ENCODE measurements at regions not wholly inside any gene's neighbourhood (a gene's known extent, or its start where the extent isn't known, plus 50 kb on each side); places are given as distances from the start of the nearest gene placed in this dataset.

DNA sequence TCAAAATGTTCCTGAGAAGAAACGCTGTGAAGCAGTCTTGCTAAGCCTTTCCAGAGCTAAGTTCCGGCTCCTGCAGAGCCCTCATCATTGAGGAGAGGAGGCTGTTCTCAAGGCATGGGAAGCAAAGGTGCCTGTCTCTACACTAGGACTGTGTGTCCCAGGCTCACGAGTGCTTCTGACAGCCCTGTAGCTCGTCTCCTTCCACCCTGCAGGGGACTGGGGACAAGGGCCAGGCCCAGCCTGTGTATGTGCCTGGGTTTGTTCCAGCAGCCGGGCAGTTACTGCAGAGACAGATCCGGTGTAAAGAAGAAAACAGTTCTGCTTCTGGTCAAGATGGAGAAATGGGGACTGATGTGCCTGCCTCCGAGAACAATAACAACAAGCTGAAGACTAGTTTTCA lies 156.0 kb downstream of the ENGASE start:
- no peak for TF ChIP-seq CTCF (IDR thresholded peaks at IDR 0.05; ENCODE audit: low read length, missing control alignments)
- H3K4me3 ChIP-seq (replicated peaks; ENCODE audit: low read depth, low read length) = no peak overlapping the region
- DNase-seq (ENCODE audit: low read depth) = no peak

DNA sequence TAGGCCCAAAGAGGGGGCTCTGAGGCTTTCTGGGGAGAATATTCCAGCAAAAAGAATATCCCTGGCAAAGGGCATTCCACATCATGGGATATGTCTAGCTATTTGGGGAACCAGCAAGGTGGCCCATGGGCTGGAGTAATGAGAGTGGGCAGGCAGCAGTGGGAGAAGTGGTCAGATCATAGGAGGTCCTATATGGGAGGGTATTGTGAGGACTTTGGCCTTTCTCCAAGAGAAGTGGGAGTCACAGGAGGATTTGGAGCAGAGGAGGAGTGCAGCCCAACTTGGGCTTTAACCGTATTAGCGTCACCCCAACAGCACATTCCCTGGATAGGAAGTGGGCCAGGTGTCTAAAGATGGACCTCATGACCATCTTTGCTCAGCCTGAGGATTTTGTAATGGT lies 151.4 kb downstream of the ENGASE start:
- no peak for TF ChIP-seq CTCF (IDR thresholded peaks at IDR 0.05; ENCODE audit: low read length, missing control alignments)
- no peak for DNase-seq (ENCODE audit: low read depth)
- no peak overlapping the region for H3K4me3 ChIP-seq (replicated peaks; ENCODE audit: low read depth, low read length)

DNA sequence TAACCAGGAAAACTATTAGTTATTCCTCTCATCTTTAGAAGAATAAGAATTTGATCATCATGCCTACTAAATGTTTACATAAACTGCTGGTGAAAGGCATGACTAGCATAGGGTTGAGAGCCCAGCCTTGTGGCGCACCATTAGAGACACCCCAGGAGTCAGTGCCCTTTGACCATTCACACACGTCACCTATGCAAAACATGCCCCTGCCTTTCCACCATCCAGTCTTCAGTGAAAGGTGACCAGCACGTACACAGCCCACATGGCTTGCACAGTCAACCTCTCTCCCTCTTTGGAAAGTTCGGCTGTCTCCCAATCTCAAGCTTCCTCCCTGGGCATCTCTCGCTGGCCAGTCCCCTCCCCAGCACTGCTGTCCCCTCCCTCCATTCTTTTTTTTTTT lies 150.3 kb downstream of the ENGASE start:
- TF ChIP-seq CTCF (IDR thresholded peaks at IDR 0.05; ENCODE audit: low read length, missing control alignments) = no peak
- no peak for DNase-seq (ENCODE audit: low read depth)
- no peak overlapping the region for H3K4me3 ChIP-seq (replicated peaks; ENCODE audit: low read depth, low read length)

- H3K4me3 ChIP-seq (replicated peaks; ENCODE audit: low read depth, low read length) = no peak overlapping the region
- TF ChIP-seq CTCF (IDR thresholded peaks at IDR 0.05; ENCODE audit: low read length, missing control alignments) = no peak
- DNase-seq (ENCODE audit: low read depth) = no peak
Measured at GRCh38 chr17:79224476-79224875, 149.9 kb downstream of the ENGASE start.

DNA sequence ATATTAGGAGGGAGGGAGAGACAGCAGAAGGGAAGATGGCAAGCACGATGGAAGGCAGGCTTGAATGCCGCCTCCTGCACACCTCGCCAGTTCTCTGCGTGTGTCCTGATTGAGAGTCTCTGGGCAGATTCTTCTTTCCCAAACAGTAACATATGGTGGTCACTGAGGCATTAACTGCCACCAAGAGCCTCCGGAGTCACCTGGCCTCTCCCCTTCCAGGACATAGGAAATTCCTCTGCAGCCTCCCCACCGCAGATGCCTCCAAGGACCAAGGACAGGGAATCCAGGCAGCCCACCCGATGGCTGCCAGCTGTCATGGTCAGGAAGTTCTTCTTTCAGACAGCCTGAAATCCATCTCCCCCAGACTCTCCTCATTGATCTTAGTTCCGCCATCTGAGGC lies 149.3 kb downstream of the ENGASE start:
- TF ChIP-seq CTCF (IDR thresholded peaks at IDR 0.05; ENCODE audit: low read length, missing control alignments) = no peak
- H3K4me3 ChIP-seq (replicated peaks; ENCODE audit: low read depth, low read length) = no peak overlapping the region
- DNase-seq (ENCODE audit: low read depth) = no peak

GRCh38 chr17:79223471-79223870 lies 148.8 kb downstream of the ENGASE start:
- no peak overlapping the region for H3K4me3 ChIP-seq (replicated peaks; ENCODE audit: low read depth, low read length)
- TF ChIP-seq CTCF (IDR thresholded peaks at IDR 0.05; ENCODE audit: low read length, missing control alignments) = no peak
- no peak for DNase-seq (ENCODE audit: low read depth)

DNA sequence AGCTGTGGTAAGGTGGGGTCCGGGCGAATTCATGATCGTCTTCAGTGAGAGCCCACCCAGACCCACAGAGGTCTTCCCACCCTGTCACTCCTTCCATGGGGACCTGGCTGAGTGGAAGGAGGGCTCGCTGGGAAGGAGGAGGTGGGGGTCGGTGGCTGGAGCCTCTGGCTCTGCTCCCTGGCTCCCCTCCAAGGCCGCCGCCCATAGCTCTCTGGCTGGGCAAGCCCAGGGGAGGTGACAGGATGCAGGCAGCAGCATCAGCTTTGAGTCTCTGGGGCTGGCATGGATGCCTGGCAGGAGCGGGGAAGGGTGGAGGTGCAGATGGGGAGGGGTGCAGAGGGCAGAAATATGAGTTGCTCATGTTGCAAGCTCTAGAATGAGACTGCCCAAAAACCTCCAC lies 147.0 kb downstream of the ENGASE start:
- H3K4me3 ChIP-seq (replicated peaks; ENCODE audit: low read depth, low read length) = no peak overlapping the region
- no peak for TF ChIP-seq CTCF (IDR thresholded peaks at IDR 0.05; ENCODE audit: low read length, missing control alignments)
- no peak for DNase-seq (ENCODE audit: low read depth)

Measured in fibroblast of pulmonary artery (primary cell).